Spleen (tissue), 7 donors: ENCODE measurements at regions not wholly inside any gene's neighbourhood (a gene's known extent, or its start where the extent isn't known, plus 50 kb on each side); places are given as distances from the start of the nearest gene placed in this dataset.

Source experiments
- CTCF ChIP-seq, 11 experiments: fragments of 200-600 bp in 7 of 11; fragments of 450-650 bp in 4 of 11; sonication (generic) in 4 of 11; IDR thresholded peaks in 8 of 11; conservative IDR thresholded peaks in 3 of 11; 1 replicate in 7 of 11; 2 replicates in 4 of 11; pipeline versions ENCODE4 v1.4.0 to v1.8.0; 2016 to 2021; ENCODE audit warnings: antibody characterized with exemption in 11 of 11, inconsistent platforms in 4 of 11, mild to moderate bottlenecking in 1 of 11
- POLR2A ChIP-seq, 3 donors: fragments of 450-650 bp; IDR thresholded peaks; one replicate each; pipeline ENCODE4 v1.5.1; 2017; ENCODE audit warnings: antibody characterized with exemption in 3 of 3, mild to moderate bottlenecking in 1 of 3
- donor health status: DM: no; HTN: no; CAD: no; lungs with moderate emphysema.
- donor health status: DM: no; HTN: no; CAD: no.
- donor health status: DM: no; HTN: no; CAD: no.

- TF ChIP-seq CTCF (IDR thresholded peaks at IDR 0.05 in 8 of 11, conservative IDR thresholded peaks at IDR 0.05 in 3 of 11) (no peak), POLR2A (IDR thresholded peaks at IDR 0.05) (no peak)
These were observed 75.9 kb downstream of the ADCYAP1 start for GRCh38 chr18:980586-980985.
